SK-N-SH (cell line): ENCODE measurements at regions not wholly inside any gene's neighbourhood (a gene's known extent, or its start where the extent isn't known, plus 50 kb on each side); places are given as distances from the start of the nearest gene placed in this dataset.

Experiments used
- CTCF ChIA-PET: fragments of 300-600, 350-600 bp; formaldehyde crosslinking; extraction: SDS; loops from one replicate; lab custom pipeline; 2021; lab: Yijun Ruan, JAX
- POLR2A ChIA-PET: fragments of 350-600 bp; sonication (Branson Sonifier 250); formaldehyde crosslinking; extraction: SDS; loops from one replicate; lab custom pipeline; 2020; ENCODE audit warnings: antibody characterized with exemption, inconsistent platforms; lab: Yijun Ruan, JAX
- DNase-seq: peaks from one replicate; pipeline ENCODE4 v3.0.0; 2012
- H2AFZ ChIP-seq: fragments of 200-600 bp; sonication (generic); 2 replicates; pipeline ENCODE4 v1.8.1; 2016; ENCODE audit warnings: antibody characterized with exemption, mild to moderate bottlenecking, low read depth
- H3F3A ChIP-seq: fragments of 200-600 bp; sonication (generic); replicated peaks from 2 replicates; pipeline ENCODE3; 2016; ENCODE audit warnings: antibody characterized with exemption, mild to moderate bottlenecking; ENCODE audit not compliant: insufficient read depth
- H3K27ac ChIP-seq, 2 experiments: fragments of 200-500 bp in 1 of 2; fragments of 200-600 bp in 1 of 2; sonication (Bioruptor generic) in 1 of 2; sonication (generic), shearing (Covaris generic) in 1 of 2; 2 replicates each; pipeline versions ENCODE4 v1.5.1 to v1.6.1; 2014 to 2016; ENCODE audit warnings: low read depth in 2 of 2, inconsistent platforms in 1 of 2, low read length in 1 of 2, mild to moderate bottlenecking in 1 of 2, mixed read lengths in 1 of 2
- H3K27me3 ChIP-seq: fragments of 200-600 bp; sonication (generic), shearing (Covaris generic); 2 replicates; pipeline ENCODE4 v1.6.1; 2016; ENCODE audit warnings: mixed run types; ENCODE audit not compliant: insufficient read depth
- H3K36me3 ChIP-seq, 2 experiments: fragments of 200-500 bp in 1 of 2; fragments of 200-600 bp in 1 of 2; sonication (Bioruptor generic) in 1 of 2; sonication (generic) in 1 of 2; replicated peaks in 1 of 2; 2 replicates each; pipeline versions ENCODE3 to v1.5.1; 2014 to 2016; ENCODE audit warnings: low read length in 1 of 2, mild to moderate bottlenecking in 1 of 2; ENCODE audit not compliant: insufficient read depth in 2 of 2, control insufficient read depth in 1 of 2
- H3K4me1 ChIP-seq, 2 experiments: fragments of 200-500 bp in 1 of 2; fragments of 200-600 bp in 1 of 2; sonication (Bioruptor generic) in 1 of 2; sonication (generic), shearing (Covaris generic) in 1 of 2; 2 replicates each; pipeline versions ENCODE4 v1.5.1 to v1.6.1; 2014 to 2016; ENCODE audit warnings: low read depth in 1 of 2, low read length in 1 of 2, mixed run types in 1 of 2; ENCODE audit not compliant: insufficient read depth in 2 of 2, control insufficient read depth in 1 of 2
- H3K4me2 ChIP-seq: fragments of 200-600 bp; sonication (generic), shearing (Covaris generic); 2 replicates; pipeline ENCODE4 v1.6.1; 2017; ENCODE audit warnings: mixed run types
- H3K4me3 ChIP-seq, 2 experiments: fragments of 200-500 bp in 1 of 2; fragments of 200-600 bp in 1 of 2; sonication (Bioruptor generic) in 1 of 2; sonication (generic), shearing (Covaris generic) in 1 of 2; 2 replicates each; pipeline versions ENCODE4 v1.5.1 to v1.8.1; 2014 to 2016; ENCODE audit warnings: low read depth in 2 of 2, inconsistent platforms in 1 of 2, low read length in 1 of 2, mild to moderate bottlenecking in 1 of 2, mixed read lengths in 1 of 2, moderate library complexity in 1 of 2
- H3K79me2 ChIP-seq: fragments of 200-600 bp; sonication (generic); 2 replicates; pipeline ENCODE4 v1.8.1; 2017; ENCODE audit warnings: mild to moderate bottlenecking; ENCODE audit not compliant: insufficient read depth
- H3K9ac ChIP-seq: fragments of 200-600 bp; sonication (generic); 2 replicates; pipeline ENCODE4 v1.6.1; 2017; ENCODE audit warnings: mixed run types
- H3K9me2 ChIP-seq: fragments of 200-600 bp; sonication (generic); 2 replicates; pipeline ENCODE4 v1.6.1; 2017; ENCODE audit warnings: mixed run types
- H3K9me3 ChIP-seq: fragments of 200-600 bp; sonication (generic); 2 replicates; pipeline ENCODE4 v1.6.1; 2017; ENCODE audit warnings: mixed run types, mild to moderate bottlenecking, moderate library complexity
- H4K20me1 ChIP-seq: fragments of 200-600 bp; sonication (generic); 2 replicates; pipeline ENCODE4 v1.6.1; 2017; ENCODE audit warnings: mild to moderate bottlenecking, mixed run types; ENCODE audit not compliant: insufficient read depth
- CTCF ChIP-seq: fragments of 200-600 bp; sonication (generic); IDR thresholded peaks from 2 replicates; pipeline ENCODE4 v1.6.1; 2017; ENCODE audit warnings: antibody characterized with exemption, mild to moderate bottlenecking, moderate library complexity
- EZH2phosphoT487 ChIP-seq: fragments of 200-600 bp; sonication (generic); IDR thresholded peaks from 2 replicates; pipeline ENCODE4 v1.6.1; 2017; ENCODE audit warnings: low read depth, mixed run types, mild to moderate bottlenecking, antibody characterized with exemption, moderate library complexity, borderline replicate concordance
- FOXJ3 ChIP-seq: sonication (generic); formaldehyde crosslinking; IDR thresholded peaks from 2 replicates; pipeline ENCODE4 v1.5.1; 2020; ENCODE audit warnings: mild to moderate bottlenecking, missing genetic modification reagents
- FOXM1 ChIP-seq: IDR thresholded peaks from 2 replicates; pipeline ENCODE4 v1.4.0; 2012; ENCODE audit warnings: low read depth, mild to moderate bottlenecking
- GABPA ChIP-seq: IDR thresholded peaks from 2 replicates; pipeline ENCODE4 v1.4.0; 2012; ENCODE audit warnings: low read depth, mild to moderate bottlenecking
- GATA2 ChIP-seq: sonication (generic); formaldehyde crosslinking; IDR thresholded peaks from 2 replicates; pipeline ENCODE4 v1.5.0; 2020; ENCODE audit warnings: mild to moderate bottlenecking, missing genetic modification reagents
- JUND ChIP-seq: IDR thresholded peaks from 2 replicates; pipeline ENCODE4 v1.4.0; 2012
- MEF2A ChIP-seq: IDR thresholded peaks from 2 replicates; pipeline ENCODE4 v1.4.0; 2012; ENCODE audit warnings: low read depth, borderline replicate concordance
- MXI1 ChIP-seq: IDR thresholded peaks from 2 replicates; pipeline ENCODE4 v1.6.1; 2012; ENCODE audit warnings: mild to moderate bottlenecking, low read depth, low read length, improper control_type of control experiment
- NFIC ChIP-seq: IDR thresholded peaks from 2 replicates; pipeline ENCODE4 v1.4.0; 2012; ENCODE audit warnings: borderline replicate concordance
- NRF1 ChIP-seq: IDR thresholded peaks from 2 replicates; pipeline ENCODE4 v1.6.1; 2012; ENCODE audit warnings: low read depth, mild to moderate bottlenecking, low read length
- POLR2AphosphoS5 ChIP-seq: IDR thresholded peaks from 2 replicates; pipeline ENCODE4 v1.6.1; 2012; ENCODE audit warnings: low read depth, low read length
- RAD21 ChIP-seq: IDR thresholded peaks from 2 replicates; pipeline ENCODE4 v1.6.1; 2012; ENCODE audit warnings: mild to moderate bottlenecking, low read length
- RFX5 ChIP-seq: IDR thresholded peaks from 2 replicates; pipeline ENCODE4 v1.6.1; 2012; ENCODE audit warnings: mild to moderate bottlenecking, improper control_type of control experiment, low read length
- RXRA ChIP-seq: IDR thresholded peaks from 2 replicates; pipeline ENCODE4 v1.4.0; 2012; ENCODE audit warnings: low read depth, mild to moderate bottlenecking, borderline replicate concordance
- SIN3A ChIP-seq: IDR thresholded peaks from 2 replicates; pipeline ENCODE4 v1.6.1; 2012; ENCODE audit warnings: low read depth, mild to moderate bottlenecking, low read length, moderate library complexity, borderline replicate concordance
- SMC3 ChIP-seq: IDR thresholded peaks from 2 replicates; pipeline ENCODE4 v1.6.1; 2012; ENCODE audit warnings: low read depth, low read length, improper control_type of control experiment
- TCF12 ChIP-seq: IDR thresholded peaks from 2 replicates; pipeline ENCODE4 v1.4.0; 2012
- TEAD4 ChIP-seq: IDR thresholded peaks from 2 replicates; pipeline ENCODE4 v1.4.0; 2012; ENCODE audit warnings: mild to moderate bottlenecking, borderline replicate concordance; ENCODE audit not compliant: insufficient read depth
- USF1 ChIP-seq: IDR thresholded peaks from 2 replicates; pipeline ENCODE4 v1.4.0; 2012; ENCODE audit warnings: low read depth, borderline replicate concordance
- WGBS: methylation state at CpG from one replicate; pipeline ENCODE4 v1.1.6; 2017; ENCODE audit warnings: low lambda C conversion rate; 5-methylcytosine and 5-hydroxymethylcytosine counted together

DNA sequence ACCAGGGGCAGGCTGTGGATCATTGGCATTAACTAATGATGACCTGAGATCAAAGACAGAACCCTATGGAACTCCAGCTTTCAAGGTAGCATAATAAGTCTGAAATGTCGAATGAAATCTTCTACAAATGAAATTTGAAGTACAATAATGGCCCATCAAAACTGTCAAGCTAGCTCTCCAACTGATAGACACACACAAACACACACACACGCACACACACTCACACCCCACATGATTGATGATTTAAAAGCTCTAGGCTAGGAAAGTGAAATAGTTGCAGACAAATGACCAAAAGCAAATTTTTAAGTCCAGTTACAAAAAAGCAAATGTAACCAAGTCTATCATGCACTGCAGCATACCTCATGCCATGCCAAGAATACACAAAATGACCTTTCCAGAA is 655.7 kb downstream of the C4orf33 start:
- DNase-seq, result no peak
- Histone ChIP-seq H3K79me2 (no peaks in the 10 kb centered on the region), H3K4me1 (no peaks in the 10 kb centered on the region), H3K36me3 (no peaks in the 10 kb centered on the region), H3K27me3 (no peaks in the 10 kb centered on the region), H3K4me3 (no peak overlapping the region), H3K4me2 (no peak overlapping the region), H3K9ac (no peak overlapping the region), H3F3A (no peaks in the 10 kb centered on the region), H2AFZ (no peak overlapping the region), H4K20me1 (no peaks in the 10 kb centered on the region), H3K9me2 (no peaks in the 10 kb centered on the region), H3K9me3 (no peaks in the 10 kb centered on the region), H3K27ac (no peak overlapping the region)
- ChIA-PET CTCF (no interaction called here), POLR2A (no interaction called here)
- WGBS, result 3% methylated on average over 2 of the region's 2 CpGs
- TF ChIP-seq GABPA, result no peak
- no peak for TF ChIP-seq TCF12
- TF ChIP-seq RAD21, result no peak
- TF ChIP-seq SIN3A, result no peak
- TF ChIP-seq EZH2phosphoT487, result no peak
- TF ChIP-seq FOXJ3 (CRISPR knock-in tag), result no peak
- TF ChIP-seq FOXM1, result no peak
- no peak for TF ChIP-seq RFX5
- no peak for TF ChIP-seq TEAD4
- no peak for TF ChIP-seq GATA2 (CRISPR knock-in tag)
- no peak for TF ChIP-seq NFIC
- no peak for TF ChIP-seq CTCF
- no peak for TF ChIP-seq RXRA
- TF ChIP-seq MXI1, result no peak
- no peak for TF ChIP-seq POLR2AphosphoS5
- no peak for TF ChIP-seq USF1
- TF ChIP-seq JUND, result no peak
- no peak for TF ChIP-seq SMC3
- TF ChIP-seq NRF1, result no peak

GRCh38 chr4:129783596-129783995 is 687.6 kb downstream of the C4orf33 start:
- 24% methylated on average over 5 of the region's 5 CpGs for WGBS
- Histone ChIP-seq H4K20me1 (no peaks in the 10 kb centered on the region), H3K9me3 (no peaks in the 10 kb centered on the region), H3K4me1 (no peaks in the 10 kb centered on the region), H3K9ac (no peak overlapping the region), H3K4me2 (no peak overlapping the region), H3F3A (no peaks in the 10 kb centered on the region), H3K36me3 (no peaks in the 10 kb centered on the region), H3K9me2 (no peaks in the 10 kb centered on the region), H2AFZ (no peak overlapping the region), H3K4me3 (no peak overlapping the region), H3K27me3 (no peaks in the 10 kb centered on the region), H3K27ac (no peak overlapping the region), H3K79me2 (no peaks in the 10 kb centered on the region)
- ChIA-PET CTCF (no interaction called here), POLR2A (no interaction called here)
- TF ChIP-seq POLR2AphosphoS5 (no peak), NFIC (no peak), TEAD4 (no peak), MEF2A (no peak), RFX5 (no peak)
- no peak for DNase-seq
